Activated T-helper 1 cell treated with anti-CD3 and anti-CD28 coated beads, Interleukin-12 subunit alpha, Interleukin-12 subunit beta, Interleukin-2, Interleukin-4 antibody, amounts not matched to agents 30 ng/mL and 10 ng/mL and 1 ng/mL, durations not matched to agents 14 hours and 24 hours and 36 hours (primary cell): ENCODE measurements at regions not wholly inside any gene's neighbourhood (a gene's known extent, or its start where the extent isn't known, plus 50 kb on each side); places are given as distances from the start of the nearest gene placed in this dataset.

Experiments
- DNase-seq: peaks from one replicate; pipeline ENCODE4 v3.0.0; 2021; ENCODE audit warnings: low spot score
- H3K27ac Mint-ChIP-seq: one replicate; pipeline ENCODE4 v1.8.0; 2021; ENCODE audit warnings: mild to moderate bottlenecking, mixed read lengths
- H3K27me3 Mint-ChIP-seq: one replicate; pipeline ENCODE4 v1.8.0; 2022; ENCODE audit warnings: mild to moderate bottlenecking, moderate library complexity, mixed read lengths; ENCODE audit not compliant: insufficient read depth
- H3K36me3 Mint-ChIP-seq: one replicate; pipeline ENCODE4 v1.8.0; 2021; ENCODE audit warnings: low read depth, mixed read lengths
- H3K4me1 Mint-ChIP-seq: one replicate; pipeline ENCODE4 v1.8.0; 2021; ENCODE audit warnings: low read depth, mixed read lengths
- H3K4me3 Mint-ChIP-seq: one replicate; pipeline ENCODE4 v1.8.0; 2021; ENCODE audit warnings: mild to moderate bottlenecking, moderate library complexity, mixed read lengths
- H3K9me3 Mint-ChIP-seq: one replicate; pipeline ENCODE4 v1.8.0; 2021; ENCODE audit warnings: mixed read lengths
- intact Hi-C: fragments of 100-400 bp; cut with micrococcal nuclease; formaldehyde crosslinking; loops from one replicate; pipeline ENCODE4 v1.15.1; 2024

GRCh38 chr13:105920370-105920769 is 615.1 kb downstream of the EFNB2 start:
- Mint-ChIP-seq H3K27ac (no peak overlapping the region), H3K4me3 (no peak overlapping the region), H3K4me1 (no peaks in the 10 kb centered on the region), H3K36me3 (no peaks in the 10 kb centered on the region), H3K9me3 (no peaks in the 10 kb centered on the region), H3K27me3 (peaks cover 2% of the 10 kb centered on the region)
- no peak for DNase-seq
- intact Hi-C loops, result no loop called here

GRCh38 chr13:105918842-105919741 is 616.4 kb downstream of the EFNB2 start:
- intact Hi-C loops, result no loop called here
- Mint-ChIP-seq H3K4me1 (no peaks in the 10 kb centered on the region), H3K27ac (no peak overlapping the region), H3K27me3 (no peaks in the 10 kb centered on the region), H3K36me3 (no peaks in the 10 kb centered on the region), H3K9me3 (no peaks in the 10 kb centered on the region), H3K4me3 (no peak overlapping the region)
- no peak for DNase-seq

- intact Hi-C loops, result no loop called here
- Mint-ChIP-seq H3K27me3 (peaks cover 1% of the 10 kb centered on the region), H3K4me3 (no peak overlapping the region), H3K36me3 (no peaks in the 10 kb centered on the region), H3K27ac (no peak overlapping the region), H3K9me3 (no peaks in the 10 kb centered on the region), H3K4me1 (no peaks in the 10 kb centered on the region)
- no peak for DNase-seq
Measured at GRCh38 chr13:105915146-105915850, 620.2 kb downstream of the EFNB2 start.

- no peaks in the 10 kb centered on the region for H3K9me3 Mint-ChIP-seq
- H3K4me3 Mint-ChIP-seq, result no peak overlapping the region
- peaks cover 6% of the 10 kb centered on the region for H3K27me3 Mint-ChIP-seq
- no peak overlapping the region for H3K27ac Mint-ChIP-seq
- intact Hi-C loops, result no loop called here
- H3K36me3 Mint-ChIP-seq, result no peaks in the 10 kb centered on the region
- H3K4me1 Mint-ChIP-seq, result no peaks in the 10 kb centered on the region
- no peak for DNase-seq
Measured at GRCh38 chr13:105914291-105915036, 621.0 kb downstream of the EFNB2 start.

- peak; percentile 1 for DNase-seq
- H3K27me3 Mint-ChIP-seq, result peaks cover 6% of the 10 kb centered on the region
- peaks cover 4% of the 10 kb centered on the region for H3K9me3 Mint-ChIP-seq
- H3K4me1 Mint-ChIP-seq, result peaks cover 15% of the 10 kb centered on the region
- no peaks in the 10 kb centered on the region for H3K36me3 Mint-ChIP-seq
- peak overlapping the region; percentile 40 for H3K27ac Mint-ChIP-seq
- intact Hi-C loops, result no loop called here
- peak overlapping the region; percentile 2 for H3K4me3 Mint-ChIP-seq
Measured at GRCh38 chr13:105908586-105908985, 626.9 kb downstream of the EFNB2 start.

GRCh38 chr13:105907319-105908019 is 628.0 kb downstream of the EFNB2 start:
- Mint-ChIP-seq H3K4me1 (peaks cover 15% of the 10 kb centered on the region), H3K27ac (no peak overlapping the region), H3K36me3 (no peaks in the 10 kb centered on the region), H3K27me3 (peaks cover 6% of the 10 kb centered on the region), H3K4me3 (no peak overlapping the region), H3K9me3 (peaks cover 4% of the 10 kb centered on the region)
- DNase-seq, result no peak
- intact Hi-C loops, result no loop called here

- intact Hi-C loops, result no loop called here
- Mint-ChIP-seq H3K4me1 (peaks cover 15% of the 10 kb centered on the region), H3K36me3 (no peaks in the 10 kb centered on the region), H3K27me3 (peaks cover 6% of the 10 kb centered on the region), H3K4me3 (no peak overlapping the region), H3K9me3 (peaks cover 4% of the 10 kb centered on the region), H3K27ac (no peak overlapping the region)
- no peak for DNase-seq
Measured at GRCh38 chr13:105906746-105907145, 628.7 kb downstream of the EFNB2 start.

- intact Hi-C loops, result no loop called here
- DNase-seq, result no peak
- Mint-ChIP-seq H3K4me1 (peaks cover 14% of the 10 kb centered on the region), H3K27me3 (no peaks in the 10 kb centered on the region), H3K27ac (no peak overlapping the region), H3K36me3 (no peaks in the 10 kb centered on the region), H3K9me3 (peaks cover 4% of the 10 kb centered on the region), H3K4me3 (no peak overlapping the region)
Measured at GRCh38 chr13:105904034-105904742, 631.3 kb downstream of the EFNB2 start.

GRCh38 chr13:105902396-105902795 is 633.1 kb downstream of the EFNB2 start:
- intact Hi-C loops, result no loop called here
- Mint-ChIP-seq H3K9me3 (peaks cover 5% of the 10 kb centered on the region), H3K4me3 (no peak overlapping the region), H3K27ac (no peak overlapping the region), H3K4me1 (no peaks in the 10 kb centered on the region), H3K36me3 (no peaks in the 10 kb centered on the region), H3K27me3 (no peaks in the 10 kb centered on the region)
- DNase-seq, result no peak

- no peaks in the 10 kb centered on the region for H3K27me3 Mint-ChIP-seq
- H3K4me3 Mint-ChIP-seq, result no peak overlapping the region
- no peak for DNase-seq
- H3K4me1 Mint-ChIP-seq, result no peaks in the 10 kb centered on the region
- no peaks in the 10 kb centered on the region for H3K36me3 Mint-ChIP-seq
- H3K27ac Mint-ChIP-seq, result no peak overlapping the region
- H3K9me3 Mint-ChIP-seq, result peaks cover 5% of the 10 kb centered on the region
- intact Hi-C loops, result no loop called here
Measured at GRCh38 chr13:105897575-105897974, 637.9 kb downstream of the EFNB2 start.

- Mint-ChIP-seq H3K36me3 (no peaks in the 10 kb centered on the region), H3K27me3 (no peaks in the 10 kb centered on the region), H3K9me3 (peaks cover 5% of the 10 kb centered on the region), H3K4me3 (no peak overlapping the region), H3K4me1 (no peaks in the 10 kb centered on the region), H3K27ac (no peak overlapping the region)
- intact Hi-C loops, result no loop called here
- DNase-seq, result no peak
Measured at GRCh38 chr13:105894697-105895096, 640.8 kb downstream of the EFNB2 start.

GRCh38 chr13:105890509-105890908 is 645.0 kb downstream of the EFNB2 start:
- H3K27me3 Mint-ChIP-seq, result no peaks in the 10 kb centered on the region
- H3K4me1 Mint-ChIP-seq, result no peaks in the 10 kb centered on the region
- no peak overlapping the region for H3K4me3 Mint-ChIP-seq
- H3K27ac Mint-ChIP-seq, result no peak overlapping the region
- no peaks in the 10 kb centered on the region for H3K9me3 Mint-ChIP-seq
- no peak for DNase-seq
- intact Hi-C loops, result no loop called here
- no peaks in the 10 kb centered on the region for H3K36me3 Mint-ChIP-seq
